SK-N-SH treated with all-trans-retinoic acid at 6 μM for 48 hours (cell line): ENCODE measurements at regions not wholly inside any gene's neighbourhood (a gene's known extent, or its start where the extent isn't known, plus 50 kb on each side); places are given as distances from the start of the nearest gene placed in this dataset.

Experiments used
- ARNTL ChIP-seq: fragments of 450-650 bp; formaldehyde crosslinking; IDR thresholded peaks from 2 replicates; pipeline ENCODE4 v1.5.0; 2020; ENCODE audit warnings: low read depth, mild to moderate bottlenecking, moderate library complexity, borderline replicate concordance
- BACH2 ChIP-seq: fragments of 250-450 bp; sonication (Bioruptor Pico); IDR thresholded peaks from 2 replicates; pipeline ENCODE4 v1.9.0; 2021; ENCODE audit warnings: mild to moderate bottlenecking, borderline replicate concordance
- CREB5 ChIP-seq: fragments of 250-450 bp; sonication (Bioruptor Pico); IDR thresholded peaks from 2 replicates; pipeline ENCODE4 v1.5.1; 2020; ENCODE audit warnings: low read depth, mild to moderate bottlenecking, moderate library complexity
- CSDC2 ChIP-seq: fragments of 250-450 bp; sonication (Bioruptor Pico); IDR thresholded peaks from 2 replicates; pipeline ENCODE4 v1.5.0; 2020; ENCODE audit warnings: mild to moderate bottlenecking, moderate library complexity
- OSR1 ChIP-seq: fragments of 250-450 bp; sonication (Bioruptor Pico); IDR thresholded peaks from 2 replicates; pipeline ENCODE4 v1.8.0; 2022; ENCODE audit warnings: moderate library complexity, mild to moderate bottlenecking, inconsistent platforms
- PATZ1 ChIP-seq: fragments of 250-450 bp; sonication (Bioruptor Pico); IDR thresholded peaks from 2 replicates; pipeline ENCODE4 v1.8.0; 2020; ENCODE audit warnings: mild to moderate bottlenecking, moderate library complexity, borderline replicate concordance
- TCF4 ChIP-seq: fragments of 250-450 bp; sonication (Bioruptor Pico); IDR thresholded peaks from 2 replicates; pipeline ENCODE4 v1.8.0; 2021; ENCODE audit warnings: mild to moderate bottlenecking, moderate library complexity, borderline replicate concordance
- TOX ChIP-seq: fragments of 250-450 bp; sonication (Bioruptor Pico); IDR thresholded peaks from 2 replicates; pipeline ENCODE4 v1.8.0; 2021; ENCODE audit warnings: mild to moderate bottlenecking, moderate library complexity, borderline replicate concordance
- ZC3H10 ChIP-seq: fragments of 250-450 bp; sonication (Bioruptor Pico); IDR thresholded peaks from 2 replicates; pipeline ENCODE4 v1.5.1; 2021; ENCODE audit warnings: mild to moderate bottlenecking, moderate library complexity
- ZNF565 ChIP-seq: fragments of 450-650 bp; formaldehyde crosslinking; conservative IDR thresholded peaks from 2 replicates; pipeline ENCODE4 v1.5.0; 2020; ENCODE audit warnings: low read depth, mild to moderate bottlenecking, moderate library complexity
- ZNF8 ChIP-seq: fragments of 450-650 bp; formaldehyde crosslinking; IDR thresholded peaks from 2 replicates; pipeline ENCODE4 v1.5.0; 2020; ENCODE audit warnings: mild to moderate bottlenecking, moderate library complexity

- TF ChIP-seq CSDC2 (no peak), ARNTL (CRISPR knock-in tag) (no peak), ZNF565 (CRISPR knock-in tag) (no peak), OSR1 (CRISPR knock-in tag) (no peak), TCF4 (no peak), CREB5 (CRISPR knock-in tag) (no peak), ZC3H10 (CRISPR knock-in tag) (no peak), PATZ1 (CRISPR knock-in tag) (no peak), TOX (CRISPR knock-in tag) (no peak), BACH2 (CRISPR knock-in tag) (no peak), ZNF8 (no peak)
Observed at GRCh38 chr12:67751381-67751928, 102.9 kb downstream of the DYRK2 start.
